ENCODE measurements at regions not wholly inside any gene's neighbourhood (a gene's known extent, or its start where the extent isn't known, plus 50 kb on each side); places are given as distances from the start of the nearest gene placed in this dataset.

DNA sequence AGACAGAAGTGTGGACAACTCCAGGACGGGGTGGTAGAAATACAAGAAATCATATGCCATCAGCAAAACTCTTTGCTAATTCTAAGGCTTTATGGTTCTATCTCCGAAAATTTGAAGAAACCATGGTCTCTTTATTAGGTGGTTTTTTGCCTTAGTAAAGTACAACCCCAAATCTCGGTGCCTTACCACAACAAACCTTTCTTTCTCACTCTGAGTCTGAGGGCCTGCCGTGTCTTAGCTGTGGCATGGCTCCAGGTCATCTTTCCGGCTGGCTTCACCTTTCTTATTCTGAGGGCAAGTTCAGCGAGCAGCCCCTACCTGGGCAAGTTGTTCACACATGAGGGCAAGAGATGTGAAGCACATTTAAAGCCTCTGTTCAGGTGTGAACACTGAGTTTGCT, 280.6 kb downstream of the TTLL7 start:
- DNase-seq: no peak

DNA sequence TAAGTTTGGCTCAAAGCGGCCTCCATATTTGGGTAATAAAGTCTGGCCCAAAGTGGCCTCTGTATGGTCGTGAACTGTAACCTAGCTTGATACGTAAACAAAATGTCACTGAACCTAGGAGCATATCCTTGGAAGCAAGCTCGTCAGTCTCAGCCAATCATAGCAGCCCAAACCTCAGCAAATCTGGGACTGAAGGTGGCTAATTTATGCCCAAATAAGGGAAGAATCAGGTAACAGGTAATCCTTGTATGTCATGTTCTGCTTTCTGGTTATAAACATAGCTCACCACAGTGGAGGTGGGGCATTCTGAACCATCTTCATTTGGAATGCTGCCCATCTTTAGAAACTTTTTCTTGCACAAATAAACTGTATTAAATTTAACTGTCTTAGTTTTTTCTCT, 281.1 kb downstream of the TTLL7 start:
- DNase-seq: no peak

DNA sequence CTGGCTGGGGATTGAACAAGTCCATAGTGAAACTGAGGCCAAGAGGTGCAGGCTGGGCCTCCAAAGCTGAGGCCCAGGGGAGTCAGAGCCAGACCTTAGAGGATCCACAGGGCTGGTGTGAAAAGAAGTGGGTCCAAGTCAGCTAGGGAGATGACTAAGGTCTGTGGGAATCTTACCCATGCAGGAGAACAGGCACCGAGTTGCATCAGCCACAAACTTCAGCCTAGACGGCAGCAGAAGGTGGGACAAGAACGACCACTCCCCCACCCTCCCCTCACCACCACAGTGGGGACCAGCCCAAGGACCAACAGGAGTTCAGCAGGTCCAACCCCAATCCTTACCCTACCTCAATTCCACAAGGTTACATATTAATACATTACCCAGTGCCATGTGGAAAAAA, 282.3 kb downstream of the TTLL7 start:
- DNase-seq: no peak

DNA sequence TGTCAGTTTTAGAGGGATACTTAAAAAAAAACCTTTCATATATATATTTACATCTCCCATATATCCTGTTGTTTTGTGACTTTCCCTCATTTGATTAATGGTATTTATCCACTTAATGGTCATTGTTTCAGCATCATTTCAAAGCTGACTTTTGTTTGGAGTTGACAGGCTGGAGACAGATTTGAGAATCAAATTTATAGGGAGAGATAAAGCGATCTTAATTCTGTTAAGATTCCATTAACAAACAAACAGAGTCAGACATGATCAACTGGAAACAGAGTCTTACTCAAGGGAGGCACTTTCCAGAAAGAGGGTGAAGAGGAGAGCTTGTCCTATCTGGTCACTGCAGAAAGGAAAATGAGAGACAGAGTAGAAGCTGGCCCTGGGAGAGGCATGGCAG, 283.4 kb downstream of the TTLL7 start:
- no peak for DNase-seq

DNA sequence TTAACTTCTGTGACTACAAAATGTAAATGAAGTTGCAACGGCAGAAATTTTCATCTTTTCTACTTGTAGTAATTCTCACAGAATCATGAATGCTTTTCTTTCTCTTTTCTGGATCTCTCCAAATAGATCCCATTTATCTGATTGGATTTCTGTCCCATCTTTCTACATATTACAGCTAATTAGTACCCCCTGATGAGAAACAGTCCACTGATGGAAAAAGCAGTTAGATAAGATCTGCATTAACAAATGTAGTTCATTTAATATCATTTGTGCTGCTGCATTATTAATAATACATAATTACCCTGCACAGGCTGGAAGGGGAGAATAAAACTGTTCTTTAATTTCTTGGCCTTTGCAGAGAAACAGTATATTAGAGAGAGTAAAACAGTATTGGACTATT, 289.3 kb downstream of the TTLL7 start:
- DNase-seq: no peak

DNA sequence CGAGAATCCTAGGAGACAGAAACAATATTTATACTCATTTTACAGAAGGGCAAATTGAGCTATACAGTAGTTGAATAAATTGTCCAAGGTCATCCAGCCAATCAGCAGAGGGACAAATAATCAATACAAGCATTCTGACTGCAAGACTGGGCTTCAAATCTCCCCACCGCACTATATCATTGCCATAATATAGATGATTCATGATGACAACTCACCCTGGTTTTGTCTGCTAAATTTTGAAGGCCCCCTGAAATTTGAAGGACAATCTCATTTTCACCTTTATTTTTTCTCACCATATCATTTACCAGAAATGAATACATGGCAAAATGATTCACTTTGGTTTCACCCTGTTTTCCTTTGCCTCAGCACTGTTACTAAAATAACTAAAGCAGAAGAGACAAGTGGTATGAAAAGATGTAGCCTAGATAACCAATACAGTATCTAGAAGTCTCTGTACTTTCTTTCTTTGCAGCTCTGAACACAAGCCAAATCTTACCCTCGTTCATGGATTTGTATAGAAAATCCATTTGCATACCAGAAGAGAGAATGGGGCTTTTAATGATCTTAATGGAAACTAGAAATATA, 292.5 kb downstream of the TTLL7 start:
- no peak for DNase-seq

DNA sequence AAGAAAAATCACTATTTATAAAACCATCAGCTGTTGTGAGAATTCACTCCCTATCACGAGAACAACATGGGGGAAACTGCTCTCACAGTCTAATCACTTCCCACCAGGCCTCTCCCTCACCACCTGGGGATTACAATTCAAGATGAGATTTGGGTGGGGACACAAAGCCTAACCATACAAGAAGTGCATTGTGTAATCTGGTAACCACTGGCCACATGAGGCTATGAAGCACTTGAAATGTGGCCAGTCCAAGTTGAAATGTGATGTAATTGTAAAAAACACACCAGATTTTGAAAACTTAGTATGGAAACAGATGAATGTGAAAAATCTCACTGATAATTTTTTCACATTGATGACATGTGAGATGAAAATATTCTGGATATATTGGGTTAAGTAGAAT, 293.8 kb downstream of the TTLL7 start:
- no peak for DNase-seq

DNA sequence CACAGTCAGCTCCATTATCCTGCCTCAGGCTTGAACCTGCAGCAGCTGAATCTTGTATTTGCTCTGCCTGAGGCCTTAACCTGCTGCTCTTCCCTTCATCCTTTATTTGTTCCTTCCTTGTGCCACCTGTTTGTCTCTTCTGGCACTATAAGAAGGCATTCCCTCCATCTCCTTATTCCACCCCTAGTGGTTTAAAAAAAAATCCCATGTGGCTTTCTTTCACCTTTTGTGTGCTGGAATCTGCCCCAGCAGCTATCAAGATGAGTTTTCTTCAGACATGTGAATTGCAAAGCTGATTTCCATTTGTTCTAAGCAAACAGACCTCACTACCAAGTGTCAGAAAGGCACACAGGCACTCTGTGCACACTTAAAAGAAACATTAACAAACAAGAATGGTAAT, 294.6 kb downstream of the TTLL7 start:
- no peak for DNase-seq

DNA sequence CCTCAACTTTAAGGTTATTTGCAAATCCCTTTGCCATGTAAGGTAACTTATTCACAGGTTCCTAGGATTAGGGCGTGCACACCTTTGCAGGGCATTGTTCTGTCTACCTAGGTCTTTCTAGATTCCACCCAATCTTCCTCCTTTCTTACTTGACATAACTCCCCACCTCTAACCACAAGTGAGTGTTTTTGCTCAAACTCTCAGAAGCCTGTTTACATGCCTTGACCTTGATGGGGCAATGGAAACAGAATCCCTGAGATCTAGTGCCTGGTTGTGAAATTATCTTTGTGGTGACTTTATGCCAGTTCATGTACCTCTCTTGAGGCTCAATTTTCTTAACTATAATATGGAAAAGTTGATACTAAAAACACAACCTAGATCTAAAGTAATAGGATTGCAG, 296.6 kb downstream of the TTLL7 start:
- DNase-seq: no peak

DNA sequence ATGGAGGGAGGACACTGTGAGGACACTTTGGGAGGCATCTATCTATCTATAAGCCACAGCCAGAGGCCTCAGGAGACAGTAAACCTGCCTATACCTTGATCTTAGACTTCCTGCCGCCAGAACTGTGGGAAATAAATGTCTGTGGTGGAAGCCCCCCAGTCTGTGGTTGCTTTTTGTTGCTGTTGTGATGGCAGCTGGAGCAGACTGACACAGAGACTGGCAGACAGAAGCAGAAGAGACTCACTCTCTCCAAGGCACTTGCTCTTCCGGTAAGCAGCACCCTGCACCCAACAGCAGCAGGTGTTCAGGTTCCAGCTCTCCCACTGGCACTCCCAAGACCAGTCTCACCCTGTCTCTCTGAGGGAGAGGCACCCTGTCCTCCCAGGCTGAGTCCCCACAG, 297.6 kb downstream of the TTLL7 start:
- DNase-seq: no peak

DNA sequence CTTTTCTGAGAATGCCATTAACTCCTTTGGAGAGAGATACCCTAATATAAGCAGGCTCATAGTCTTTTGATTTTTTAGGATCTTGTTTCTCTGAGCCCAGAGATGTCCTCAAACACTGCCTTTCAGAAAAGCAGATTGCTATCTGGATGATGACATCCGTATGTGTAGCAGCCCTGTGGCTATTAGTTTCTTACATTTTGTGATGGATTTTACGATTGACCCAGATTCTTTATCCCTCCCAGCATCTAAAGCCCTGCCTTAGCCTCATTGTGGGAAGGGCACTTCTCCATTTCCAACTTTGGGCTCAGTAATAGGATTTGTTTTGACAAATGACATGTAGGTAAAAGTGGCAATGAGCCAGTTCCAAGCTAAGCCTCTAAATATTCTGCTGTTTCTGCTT, 300.3 kb downstream of the TTLL7 start:
- no peak for DNase-seq

DNA sequence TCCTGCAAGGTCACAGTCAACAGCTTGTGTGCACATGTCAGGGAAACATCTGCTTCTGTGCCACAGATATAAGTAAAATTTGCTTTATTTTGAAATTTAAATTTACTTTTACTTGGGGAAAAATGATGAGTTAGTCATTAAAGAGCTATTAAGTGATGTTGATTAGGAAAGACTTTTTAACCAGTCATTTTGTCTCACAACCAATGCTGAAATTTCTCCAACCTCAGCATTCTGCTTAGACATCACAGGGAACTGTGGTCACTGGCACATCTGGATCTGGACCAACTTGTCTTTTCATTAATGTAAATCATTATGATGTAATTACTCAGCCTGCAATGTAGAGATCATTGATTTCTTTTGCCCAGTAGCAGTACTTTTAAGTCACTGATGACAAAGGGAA, 301.0 kb downstream of the TTLL7 start:
- no peak for DNase-seq

DNA sequence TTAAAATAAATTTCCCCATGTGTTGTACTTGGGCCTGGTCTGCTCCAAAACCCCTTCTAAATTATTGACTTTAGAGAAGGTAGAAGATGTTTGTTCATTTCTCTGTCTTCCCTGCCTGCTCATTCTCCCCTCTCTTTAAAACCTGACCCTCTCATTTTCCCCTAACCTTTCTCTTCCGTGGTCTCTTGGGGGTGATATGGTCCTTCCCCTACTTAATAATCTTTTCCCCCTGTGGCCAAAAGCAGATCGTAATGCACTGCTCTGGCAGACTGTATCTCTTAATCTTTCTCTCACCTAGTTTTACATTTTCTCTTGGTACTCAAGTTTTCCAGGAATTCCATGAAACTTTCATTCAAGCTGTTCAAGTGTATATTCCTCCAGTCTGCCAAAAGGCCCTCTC, 301.7 kb downstream of the TTLL7 start:
- DNase-seq: no peak

DNA sequence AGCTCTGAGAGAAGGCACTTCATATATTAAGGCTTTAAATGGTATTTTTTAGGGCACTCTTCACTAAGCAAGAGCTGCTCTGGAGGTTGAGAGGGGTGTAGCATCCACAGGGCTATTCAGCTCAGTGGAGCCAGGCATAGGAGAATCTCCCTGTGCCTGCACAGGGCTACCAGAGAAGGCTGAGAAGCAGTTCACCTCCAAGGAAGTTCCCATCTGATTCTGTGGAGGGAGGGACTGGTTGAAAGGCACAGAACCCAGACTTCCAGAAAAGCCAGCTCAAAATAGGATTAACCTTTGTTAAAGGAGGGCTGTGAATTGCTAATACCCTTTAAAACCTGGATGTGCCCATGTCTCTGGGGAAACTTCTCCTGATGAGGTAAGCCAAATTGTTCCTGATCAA, 304.5 kb downstream of the TTLL7 start:
- DNase-seq: no peak

DNA sequence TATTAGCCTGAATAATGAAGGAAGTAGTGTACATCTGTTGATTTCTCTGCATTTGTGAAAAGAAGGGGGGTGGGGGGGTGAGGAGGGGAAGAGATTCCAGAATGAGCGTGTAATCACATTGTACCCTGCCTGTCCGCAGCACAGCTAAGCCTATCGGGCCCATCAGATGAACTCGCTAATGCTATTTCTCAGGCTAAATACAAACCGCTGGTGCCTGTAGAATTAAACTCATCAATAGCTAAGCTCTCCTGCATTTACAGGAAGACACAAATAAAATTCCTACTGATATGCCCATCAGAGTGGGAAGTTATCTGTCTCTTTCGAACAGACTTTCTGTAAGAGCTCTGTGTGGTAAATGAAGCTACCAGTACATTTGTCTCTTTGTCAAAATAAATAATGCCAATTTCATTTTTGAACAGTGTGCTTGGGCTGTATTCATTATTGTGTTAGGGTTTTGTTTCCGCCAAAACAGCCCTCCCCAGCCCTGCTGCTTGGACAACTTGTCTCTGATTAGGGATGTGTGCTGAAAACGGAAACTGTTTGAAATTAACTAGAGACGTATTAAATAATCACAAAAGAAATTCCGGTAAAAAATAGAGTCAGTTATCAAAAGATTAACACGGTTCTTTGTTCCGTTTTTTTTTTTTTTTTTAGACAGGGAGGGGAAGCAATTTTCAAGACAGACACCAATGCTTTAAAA, 305.4 kb downstream of the TTLL7 start:
- DNase-seq: no peak

DNA sequence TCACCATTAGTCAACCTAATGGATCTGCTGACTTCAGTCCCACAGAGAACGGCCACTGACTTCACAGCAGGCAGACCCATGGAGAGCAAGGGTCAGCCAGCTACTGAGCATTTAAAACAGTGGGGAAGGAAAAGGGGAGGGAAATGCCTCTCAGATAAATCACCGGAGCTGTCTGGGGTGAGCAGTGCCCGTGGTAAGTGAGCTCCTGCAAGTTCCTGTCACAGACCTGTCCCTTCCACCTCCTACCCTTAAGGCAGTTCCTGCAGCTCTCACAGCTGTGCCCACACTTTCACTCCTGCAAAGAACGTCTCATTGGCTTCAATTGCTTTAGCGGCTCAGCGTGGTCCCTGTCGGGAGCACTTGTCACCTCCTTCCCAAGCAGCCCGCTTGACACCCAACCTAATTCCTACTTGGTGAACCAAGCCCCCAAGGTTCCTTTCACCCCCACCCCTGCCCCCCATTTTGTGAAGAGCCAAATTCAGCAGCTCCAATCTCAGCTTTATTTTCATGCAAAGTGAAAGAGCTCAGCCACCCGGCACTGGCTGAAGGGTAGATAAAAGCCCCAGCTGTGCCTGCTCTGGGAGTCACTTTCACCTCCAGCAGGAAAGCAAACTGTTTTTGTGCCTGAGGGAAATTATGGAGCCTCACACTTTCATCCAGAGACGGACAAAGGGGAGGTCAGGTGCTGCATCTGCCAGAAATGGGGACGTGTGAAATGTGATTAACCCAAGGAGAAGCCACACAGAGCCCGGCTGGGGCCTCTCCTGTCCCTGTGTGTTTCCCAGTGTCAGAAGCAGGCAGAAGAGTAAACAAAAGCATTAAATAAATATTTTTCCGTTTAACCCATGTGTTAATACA, 306.2 kb downstream of the TTLL7 start:
- no peak for DNase-seq

DNA sequence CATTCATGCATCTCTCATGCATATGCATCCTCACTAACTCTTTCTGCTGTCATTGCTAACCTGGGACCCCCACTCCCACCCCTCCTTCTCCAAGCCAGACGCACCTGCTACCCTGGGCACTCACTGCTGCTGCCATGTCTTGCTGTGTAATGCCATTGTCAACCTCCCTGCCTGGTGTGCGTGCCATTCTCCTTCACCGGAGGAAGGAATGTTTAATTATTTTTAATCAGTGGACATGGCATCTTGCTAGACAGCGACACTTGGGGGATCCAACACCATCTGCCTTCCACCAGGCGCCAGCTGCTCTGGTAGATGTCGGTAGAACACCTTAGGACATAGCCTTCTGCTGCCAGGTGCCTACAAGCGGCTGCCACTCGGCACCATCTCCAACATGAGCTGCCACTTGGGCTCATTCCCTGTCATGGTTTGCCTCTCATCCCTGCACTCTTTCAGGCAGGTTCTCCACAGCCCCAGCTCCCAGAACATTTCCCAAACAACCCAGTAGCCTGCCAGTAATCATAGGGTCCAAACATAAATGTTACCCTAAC, 306.9 kb downstream of the TTLL7 start:
- no peak for DNase-seq

DNA sequence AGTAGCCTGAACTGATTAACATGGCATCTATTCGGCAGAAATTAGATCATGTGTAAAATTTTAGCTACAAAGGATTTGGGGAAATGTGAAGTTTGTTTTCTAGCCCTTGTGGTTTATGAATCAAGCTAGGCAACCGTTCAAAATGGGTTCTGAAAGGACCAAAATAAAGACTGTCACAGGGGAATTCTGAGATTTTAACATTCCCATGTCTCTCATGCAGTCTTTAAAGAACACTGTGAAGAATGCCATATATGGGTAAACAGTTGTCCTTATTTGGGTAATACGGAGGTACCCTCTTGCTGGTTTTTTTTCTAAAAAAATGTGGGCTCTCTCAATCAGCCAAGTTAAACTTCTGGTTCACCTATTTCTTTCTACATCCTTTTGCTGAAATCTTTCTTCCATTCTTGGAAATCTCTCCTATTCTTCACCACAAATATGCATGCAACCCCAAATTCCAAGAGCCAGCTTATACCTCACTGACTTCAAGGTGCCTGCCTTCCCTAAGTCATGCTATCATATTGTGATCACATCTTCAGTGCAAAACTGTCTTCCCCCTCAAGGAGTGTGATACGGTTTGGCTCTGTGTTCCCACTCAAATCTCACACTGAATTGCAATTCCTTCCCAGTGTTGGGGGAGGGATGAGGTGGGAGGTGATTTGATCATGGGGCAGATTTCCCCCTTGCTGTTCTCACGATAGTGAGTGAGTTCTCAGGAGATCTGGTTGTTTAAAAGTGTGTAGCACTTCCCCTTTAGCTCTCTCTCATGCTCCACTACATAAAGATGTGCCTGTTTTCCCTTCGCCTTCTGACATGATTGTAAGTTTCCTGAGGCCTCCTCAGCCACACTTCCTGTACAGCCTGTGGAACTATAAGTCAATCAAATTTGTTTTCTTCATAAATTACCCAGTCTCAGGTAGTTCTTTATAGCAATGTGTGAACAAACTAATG, 308.7 kb downstream of the TTLL7 start:
- DNase-seq: no peak

DNA sequence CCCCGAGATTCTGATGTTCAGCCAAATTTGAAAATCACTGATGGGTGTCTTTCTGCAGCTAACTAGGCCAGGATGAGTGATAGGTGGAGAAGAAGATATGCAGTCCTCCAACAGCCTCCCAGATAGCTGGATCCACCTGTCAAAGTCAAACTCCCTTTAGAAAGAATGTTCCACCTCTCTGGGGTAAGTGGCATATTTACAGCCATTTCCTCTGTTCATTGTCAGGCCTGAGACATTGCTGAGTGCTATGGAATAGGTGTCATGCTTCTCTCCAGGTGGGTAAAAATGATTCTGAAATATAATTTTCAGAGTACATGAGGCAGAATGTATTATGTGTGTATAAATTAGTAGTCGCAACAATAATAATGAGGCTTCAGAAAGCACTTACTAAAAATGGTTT, 316.8 kb downstream of the TTLL7 start:
- no peak for DNase-seq

DNA sequence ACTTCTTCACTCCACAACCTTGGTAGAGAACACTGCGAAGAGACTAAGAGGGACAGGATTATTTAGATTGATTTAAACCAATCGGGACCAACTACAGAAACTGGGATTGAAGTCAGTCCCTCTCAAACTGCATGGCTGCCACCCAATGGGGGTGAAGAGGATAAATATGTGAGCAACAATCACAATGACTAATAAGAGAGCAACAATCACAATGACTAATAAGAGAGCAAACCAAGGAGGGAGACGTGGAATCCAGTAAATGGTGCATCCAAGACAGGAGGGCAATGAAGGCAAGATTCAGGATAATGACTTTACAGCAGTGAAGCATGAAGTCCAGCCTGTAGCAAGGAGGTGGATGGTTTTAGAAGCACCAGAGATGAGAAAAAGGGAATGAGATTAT, 322.8 kb downstream of the TTLL7 start:
- no peak for DNase-seq

DNA sequence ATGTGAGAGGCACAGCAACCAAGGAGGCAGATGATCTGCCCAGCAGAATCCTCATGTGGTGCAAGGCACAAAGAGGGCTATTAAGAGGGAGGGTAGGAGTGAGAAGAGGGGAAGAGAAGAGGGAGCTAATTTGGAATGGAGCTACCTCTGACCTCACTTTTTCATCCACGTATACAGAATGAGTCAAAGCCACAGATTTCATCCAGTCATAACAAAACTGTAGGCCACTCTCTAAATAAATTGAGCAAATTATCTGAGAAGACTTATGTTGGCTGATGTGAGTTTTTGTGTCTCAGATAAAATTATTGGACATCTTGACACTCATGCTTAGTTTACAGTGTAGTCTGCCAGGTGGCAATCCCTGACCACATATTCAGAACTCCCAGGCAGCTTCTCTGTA, 325.6 kb downstream of the TTLL7 start:
- DNase-seq: no peak

DNA sequence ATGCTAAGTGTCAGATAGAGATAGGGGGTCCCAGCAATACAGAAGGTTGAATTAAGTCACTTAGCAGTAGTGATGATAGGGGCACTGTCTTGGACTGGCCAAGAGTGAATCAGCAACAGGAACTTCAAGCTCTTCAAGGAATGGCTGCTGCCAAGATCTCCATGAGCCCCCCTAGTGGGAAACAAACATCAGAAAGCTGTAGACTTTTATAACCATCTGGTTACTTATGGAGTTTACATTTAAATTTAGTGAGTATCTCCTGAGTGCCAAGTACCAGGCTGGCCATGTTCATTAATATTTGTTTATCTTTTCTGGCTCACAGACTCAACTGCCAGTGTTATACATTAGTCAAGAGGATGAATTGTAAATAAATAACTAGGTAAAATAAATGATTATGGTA, 327.3 kb downstream of the TTLL7 start:
- no peak for DNase-seq
